ENCODE measurements at regions not wholly inside any gene's neighbourhood (a gene's known extent, or its start where the extent isn't known, plus 50 kb on each side); places are given as distances from the start of the nearest gene placed in this dataset.

DNA sequence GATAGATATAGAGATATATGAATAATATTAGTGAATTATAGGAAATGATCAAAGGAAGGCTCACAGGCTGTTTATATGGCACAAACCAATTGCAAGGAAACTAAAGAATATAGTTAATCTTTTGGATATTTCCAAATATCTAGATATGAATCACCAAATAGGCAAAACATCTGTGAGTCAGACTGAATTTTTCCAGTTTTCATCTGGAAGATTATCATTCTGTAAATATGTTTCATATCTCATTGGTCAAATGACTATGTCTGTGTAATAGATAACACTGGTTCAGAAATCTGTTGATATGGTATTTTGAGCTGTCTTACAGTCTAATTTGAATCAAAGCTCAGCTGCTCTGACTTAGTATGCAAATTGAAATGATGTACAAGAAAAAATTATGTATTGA, 303.6 kb downstream of the FAM133A start:
- Mint-ChIP-seq H3K27ac (no peak overlapping the region), H3K4me3 (no peak overlapping the region), H3K27me3 (no peaks in the 10 kb centered on the region), H3K36me3 (ENCODE audit: low read depth) (no peaks in the 10 kb centered on the region), H3K4me1 (no peaks in the 10 kb centered on the region), H3K9me3 (peaks cover 12% of the 10 kb centered on the region)
- ATAC-seq (ENCODE audit: low read depth), result no peak
- ChIA-PET CTCF (no interaction called here), POLR2A (interaction anchor here (0.7 kb wide), 1 partner anchor 8 kb away, joined by 5 read pairs; no protein-coding TSS in a partner anchor)
- DNase-seq, result no peak
- intact Hi-C loops (cut with micrococcal nuclease), result no loop called here
- TF ChIP-seq, protein P1, sequence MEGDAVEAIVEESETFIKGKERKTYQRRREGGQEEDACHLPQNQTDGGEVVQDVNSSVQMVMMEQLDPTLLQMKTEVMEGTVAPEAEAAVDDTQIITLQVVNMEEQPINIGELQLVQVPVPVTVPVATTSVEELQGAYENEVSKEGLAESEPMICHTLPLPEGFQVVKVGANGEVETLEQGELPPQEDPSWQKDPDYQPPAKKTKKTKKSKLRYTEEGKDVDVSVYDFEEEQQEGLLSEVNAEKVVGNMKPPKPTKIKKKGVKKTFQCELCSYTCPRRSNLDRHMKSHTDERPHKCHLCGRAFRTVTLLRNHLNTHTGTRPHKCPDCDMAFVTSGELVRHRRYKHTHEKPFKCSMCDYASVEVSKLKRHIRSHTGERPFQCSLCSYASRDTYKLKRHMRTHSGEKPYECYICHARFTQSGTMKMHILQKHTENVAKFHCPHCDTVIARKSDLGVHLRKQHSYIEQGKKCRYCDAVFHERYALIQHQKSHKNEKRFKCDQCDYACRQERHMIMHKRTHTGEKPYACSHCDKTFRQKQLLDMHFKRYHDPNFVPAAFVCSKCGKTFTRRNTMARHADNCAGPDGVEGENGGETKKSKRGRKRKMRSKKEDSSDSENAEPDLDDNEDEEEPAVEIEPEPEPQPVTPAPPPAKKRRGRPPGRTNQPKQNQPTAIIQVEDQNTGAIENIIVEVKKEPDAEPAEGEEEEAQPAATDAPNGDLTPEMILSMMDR (IDR thresholded peaks at IDR 0.05), result no peak

- H3K27ac Mint-ChIP-seq, result no peak overlapping the region
- no peak for ATAC-seq (ENCODE audit: low read depth)
- H3K27me3 Mint-ChIP-seq, result no peaks in the 10 kb centered on the region
- CTCF ChIA-PET, result no interaction called here
- POLR2A ChIA-PET, result no interaction called here
- DNase-seq, result no peak
- peaks cover 5% of the 10 kb centered on the region for H3K9me3 Mint-ChIP-seq
- intact Hi-C loops (cut with micrococcal nuclease), result no loop called here
- TF ChIP-seq, protein P1 (IDR thresholded peaks at IDR 0.05), result no peak
- no peak overlapping the region for H3K4me3 Mint-ChIP-seq
- no peaks in the 10 kb centered on the region for H3K36me3 Mint-ChIP-seq (ENCODE audit: low read depth)
- H3K4me1 Mint-ChIP-seq, result no peaks in the 10 kb centered on the region
Observed at GRCh38 chrX:93985344-93986307, 311.6 kb downstream of the FAM133A start.
